ENCODE measurements at regions not wholly inside any gene's neighbourhood (a gene's known extent, or its start where the extent isn't known, plus 50 kb on each side); places are given as distances from the start of the nearest gene placed in this dataset.

GRCh38 chr3:59418836-59419235, 369.0 kb upstream of the CFAP20DC start:
- Histone ChIP-seq H3K4me1 (no peaks in the 10 kb centered on the region), H3K4me3 (no peak overlapping the region), H3K27ac (no peak overlapping the region), H3K36me3 (no peaks in the 10 kb centered on the region), H3K9me3 (no peaks in the 10 kb centered on the region), H3K27me3 (no peaks in the 10 kb centered on the region)
- WGBS, 2 donors: 66 to 72% methylated on average over 4 of the region's 4 CpGs
- no peak for DNase-seq
- intact Hi-C loops (cut with DNase I): no loop called here
- TF ChIP-seq POLR2AphosphoS5 (IDR thresholded peaks at IDR 0.05) (no peak), EP300 (IDR thresholded peaks at IDR 0.05) (no peak), CTCF (IDR thresholded peaks at IDR 0.05) (no peak), POLR2A (IDR thresholded peaks at IDR 0.05) (no peak)

GRCh38 chr3:59412516-59412915, 362.7 kb upstream of the CFAP20DC start:
- WGBS, 2 donors: 91 to 96% methylated on average over 5 of the region's 5 CpGs

GRCh38 chr3:59411694-59412093, 361.9 kb upstream of the CFAP20DC start:
- 92 to 94% methylated on average over 1 of the region's 1 CpG for WGBS, 2 donors
- no peaks in the 10 kb centered on the region for H3K36me3 ChIP-seq
- intact Hi-C loops (cut with DNase I): no loop called here

More at GRCh38 chr3:59412516-59412915, 362.7 kb upstream of the CFAP20DC start:
- no peaks in the 10 kb centered on the region for H3K4me1 ChIP-seq
- no peaks in the 10 kb centered on the region for H3K9me3 ChIP-seq
- no peak overlapping the region for H3K27ac ChIP-seq
- no peak overlapping the region for H3K4me3 ChIP-seq
- no peak for TF ChIP-seq POLR2AphosphoS5 (IDR thresholded peaks at IDR 0.05)
- intact Hi-C loops (cut with DNase I): no loop called here
- no peaks in the 10 kb centered on the region for H3K36me3 ChIP-seq
- DNase-seq: no peak
- H3K27me3 ChIP-seq: no peaks in the 10 kb centered on the region

GRCh38 chr3:59411186-59411585, 361.4 kb upstream of the CFAP20DC start:
- no peak for DNase-seq
- Histone ChIP-seq H3K27ac (no peak overlapping the region), H3K4me1 (no peaks in the 10 kb centered on the region), H3K9me3 (no peaks in the 10 kb centered on the region), H3K36me3 (no peaks in the 10 kb centered on the region), H3K4me3 (no peak overlapping the region), H3K27me3 (no peaks in the 10 kb centered on the region)
- WGBS, 2 donors: 70% methylated on average over 2 of the region's 2 CpGs
- intact Hi-C loops (cut with DNase I): no loop called here
- no peak for TF ChIP-seq EP300 (IDR thresholded peaks at IDR 0.05)
- no peak for TF ChIP-seq POLR2A (IDR thresholded peaks at IDR 0.05)
- TF ChIP-seq POLR2AphosphoS5 (IDR thresholded peaks at IDR 0.05): no peak

More at GRCh38 chr3:59411694-59412093, 361.9 kb upstream of the CFAP20DC start:
- no peaks in the 10 kb centered on the region for H3K4me1 ChIP-seq
- no peak overlapping the region for H3K4me3 ChIP-seq
- DNase-seq: no peak
- no peaks in the 10 kb centered on the region for H3K9me3 ChIP-seq
- H3K27me3 ChIP-seq: no peaks in the 10 kb centered on the region
- no peak overlapping the region for H3K27ac ChIP-seq
- TF ChIP-seq POLR2AphosphoS5 (IDR thresholded peaks at IDR 0.05) (no peak), POLR2A (IDR thresholded peaks at IDR 0.05) (no peak), CTCF (IDR thresholded peaks at IDR 0.05) (no peak), EP300 (IDR thresholded peaks at IDR 0.05) (no peak)

GRCh38 chr3:59408047-59408624, 358.3 kb upstream of the CFAP20DC start:
- WGBS, 2 donors: 20 to 59% methylated on average over 2 of the region's 2 CpGs
- Histone ChIP-seq H3K27ac (peak overlapping the region in 1 of 4 donors; percentile 6), H3K27me3 (no peaks in the 10 kb centered on the region), H3K9me3 (no peaks in the 10 kb centered on the region), H3K4me3 (no peak overlapping the region), H3K4me1 (no peaks in the 10 kb centered on the region), H3K36me3 (no peaks in the 10 kb centered on the region)
- TF ChIP-seq EP300 (IDR thresholded peaks at IDR 0.05): no peak
- no peak for TF ChIP-seq POLR2A (IDR thresholded peaks at IDR 0.05)
- no peak for TF ChIP-seq POLR2AphosphoS5 (IDR thresholded peaks at IDR 0.05)
- no peak for TF ChIP-seq CTCF (IDR thresholded peaks at IDR 0.05)
- intact Hi-C loops (cut with DNase I): no loop called here
- no peak for DNase-seq

GRCh38 chr3:59407425-59407824, 357.6 kb upstream of the CFAP20DC start:
- WGBS, 2 donors: 67 to 82% methylated on average over 5 of the region's 5 CpGs

More at GRCh38 chr3:59407425-59407824, 357.6 kb upstream of the CFAP20DC start:
- no peak for DNase-seq
- no peak overlapping the region for H3K4me3 ChIP-seq
- intact Hi-C loops (cut with DNase I): no loop called here
- H3K27ac ChIP-seq: peak overlapping the region in 1 of 4 donors; percentile 6
- no peak for TF ChIP-seq CTCF (IDR thresholded peaks at IDR 0.05)
- no peak for TF ChIP-seq POLR2AphosphoS5 (IDR thresholded peaks at IDR 0.05)
- no peak for TF ChIP-seq EP300 (IDR thresholded peaks at IDR 0.05)
- TF ChIP-seq POLR2A (IDR thresholded peaks at IDR 0.05): no peak
- H3K4me1 ChIP-seq: no peaks in the 10 kb centered on the region
- H3K36me3 ChIP-seq: no peaks in the 10 kb centered on the region
- H3K27me3 ChIP-seq: no peaks in the 10 kb centered on the region
- H3K9me3 ChIP-seq: no peaks in the 10 kb centered on the region

All from sigmoid colon (tissue), 6 donors.